ENCODE measurements at regions not wholly inside any gene's neighbourhood (a gene's known extent, or its start where the extent isn't known, plus 50 kb on each side); places are given as distances from the start of the nearest gene placed in this dataset.

- DNase-seq: no peak
- Histone ChIP-seq H3K36me3 (ENCODE audit: low read depth) (no peaks in the 10 kb centered on the region), H2AFZ (no peak overlapping the region), H3K4me3 (no peak overlapping the region), H3F3A (ENCODE audit: insufficient read depth, low read depth) (no peaks in the 10 kb centered on the region), H3K27me3 (ENCODE audit: insufficient read depth, low read depth) (no peaks in the 10 kb centered on the region), H4K20me1 (ENCODE audit: insufficient read depth) (no peaks in the 10 kb centered on the region), H3K27ac (no peak overlapping the region), H3K9me3 (ENCODE audit: insufficient read depth, low read depth) (no peaks in the 10 kb centered on the region), H3K4me2 (no peak overlapping the region), H3K79me2 (ENCODE audit: low read depth) (no peaks in the 10 kb centered on the region), H3K9me2 (ENCODE audit: insufficient read depth) (no peaks in the 10 kb centered on the region), H3K4me1 (replicated peaks; ENCODE audit: insufficient read depth) (no peaks in the 10 kb centered on the region)
- intact Hi-C loops (cut with micrococcal nuclease; ENCODE audit: unreplicated experiment): no loop called here
- BruUV-seq (replicated peaks): no TSS peak
- TF ChIP-seq EZH2 (IDR thresholded peaks at IDR 0.05; ENCODE audit: low read depth) (no peak), CTCF (conservative IDR thresholded peaks at IDR 0.05) (no peak)
- POLR2A ChIA-PET (ENCODE audit: unreplicated experiment): no interaction called here
- CTCF ChIA-PET: no interaction called here
Measured at GRCh38 chr9:75715360-75715759, 175.1 kb upstream of the PCSK5 start.

GRCh38 chr9:75718677-75719076 lies 171.8 kb upstream of the PCSK5 start:
- CTCF ChIA-PET: no interaction called here

GRCh38 chr9:75728391-75728790 lies 162.1 kb upstream of the PCSK5 start:
- no TSS peak for BruUV-seq (replicated peaks)
- ChIA-PET CTCF (no interaction called here), POLR2A (ENCODE audit: unreplicated experiment) (no interaction called here)
- H3F3A ChIP-seq (ENCODE audit: insufficient read depth, low read depth): no peaks in the 10 kb centered on the region
- no peak overlapping the region for H3K4me2 ChIP-seq
- H3K4me3 ChIP-seq: no peak overlapping the region
- H4K20me1 ChIP-seq (ENCODE audit: insufficient read depth): no peaks in the 10 kb centered on the region
- H3K79me2 ChIP-seq (ENCODE audit: low read depth): no peaks in the 10 kb centered on the region
- no peak overlapping the region for H3K27ac ChIP-seq
- H3K9me3 ChIP-seq (ENCODE audit: insufficient read depth, low read depth): no peaks in the 10 kb centered on the region
- no peaks in the 10 kb centered on the region for H3K36me3 ChIP-seq (ENCODE audit: low read depth)
- TF ChIP-seq EZH2 (IDR thresholded peaks at IDR 0.05; ENCODE audit: low read depth) (no peak), CTCF (conservative IDR thresholded peaks at IDR 0.05) (no peak)
- intact Hi-C loops (cut with micrococcal nuclease; ENCODE audit: unreplicated experiment): loop anchor here (10.0 kb wide), 1 partner anchor 566 kb away; no protein-coding TSS in a partner anchor
- H3K4me1 ChIP-seq (replicated peaks; ENCODE audit: insufficient read depth): no peaks in the 10 kb centered on the region
- H3K27me3 ChIP-seq (ENCODE audit: insufficient read depth, low read depth): no peaks in the 10 kb centered on the region
- no peaks in the 10 kb centered on the region for H3K9me2 ChIP-seq (ENCODE audit: insufficient read depth)
- H2AFZ ChIP-seq: no peak overlapping the region
- no peak for DNase-seq

More at GRCh38 chr9:75718677-75719076, 171.8 kb upstream of the PCSK5 start:
- Histone ChIP-seq H3K4me2 (no peak overlapping the region), H4K20me1 (ENCODE audit: insufficient read depth) (no peaks in the 10 kb centered on the region), H3K27me3 (ENCODE audit: insufficient read depth, low read depth) (no peaks in the 10 kb centered on the region), H3K9me2 (ENCODE audit: insufficient read depth) (no peaks in the 10 kb centered on the region), H3K79me2 (ENCODE audit: low read depth) (no peaks in the 10 kb centered on the region), H2AFZ (no peak overlapping the region), H3K27ac (no peak overlapping the region), H3F3A (ENCODE audit: insufficient read depth, low read depth) (no peaks in the 10 kb centered on the region), H3K4me3 (no peak overlapping the region), H3K9me3 (ENCODE audit: insufficient read depth, low read depth) (no peaks in the 10 kb centered on the region), H3K36me3 (ENCODE audit: low read depth) (no peaks in the 10 kb centered on the region), H3K4me1 (replicated peaks; ENCODE audit: insufficient read depth) (no peaks in the 10 kb centered on the region)
- BruUV-seq (replicated peaks): no TSS peak
- TF ChIP-seq CTCF (conservative IDR thresholded peaks at IDR 0.05): no peak
- no peak for TF ChIP-seq EZH2 (IDR thresholded peaks at IDR 0.05; ENCODE audit: low read depth)
- POLR2A ChIA-PET (ENCODE audit: unreplicated experiment): no interaction called here
- no peak for DNase-seq
- intact Hi-C loops (cut with micrococcal nuclease; ENCODE audit: unreplicated experiment): no loop called here
